Trophoblast cell (in vitro differentiated cells and primary cell): ENCODE measurements at regions not wholly inside any gene's neighbourhood (a gene's known extent, or its start where the extent isn't known, plus 50 kb on each side); places are given as distances from the start of the nearest gene placed in this dataset.

Experiments used
- DNase-seq, 2 donors: peaks; one replicate each; pipeline ENCODE4 v3.0.0-alpha.2; 2016
- H2AFZ ChIP-seq: 2 replicates; pipeline ENCODE4 v1.6.1; 2013; ENCODE audit warnings: low read length, moderate library complexity, mild to moderate bottlenecking; ENCODE audit not compliant: insufficient read depth, poor library complexity
- H2AK5ac ChIP-seq: 2 replicates; pipeline ENCODE4 v1.6.1; 2013; ENCODE audit warnings: mild to moderate bottlenecking, low read length
- H2BK120ac ChIP-seq: 2 replicates; pipeline ENCODE4 v1.6.1; 2013; ENCODE audit warnings: low read length, mild to moderate bottlenecking, moderate library complexity; ENCODE audit not compliant: insufficient read depth, poor library complexity
- H2BK12ac ChIP-seq: 2 replicates; pipeline ENCODE4 v1.6.1; 2013; ENCODE audit warnings: mild to moderate bottlenecking, low read length, moderate library complexity
- H2BK5ac ChIP-seq: 2 replicates; pipeline ENCODE4 v1.6.1; 2013; ENCODE audit warnings: low read length, low read depth, moderate library complexity, mild to moderate bottlenecking; ENCODE audit not compliant: poor library complexity
- H3K14ac ChIP-seq: 2 replicates; pipeline ENCODE4 v1.6.1; 2013; ENCODE audit warnings: mild to moderate bottlenecking, low read length
- H3K18ac ChIP-seq: 2 replicates; pipeline ENCODE4 v1.6.1; 2013; ENCODE audit warnings: mild to moderate bottlenecking, low read length
- H3K23ac ChIP-seq: 2 replicates; pipeline ENCODE4 v1.6.1; 2013; ENCODE audit warnings: low read length
- H3K27ac ChIP-seq: 2 replicates; pipeline ENCODE4 v1.5.1; 2013; ENCODE audit warnings: low read depth, mild to moderate bottlenecking, inconsistent platforms, low read length, moderate library complexity
- H3K27me3 ChIP-seq: 2 replicates; pipeline ENCODE4 v1.6.1; 2013; ENCODE audit warnings: inconsistent platforms, mild to moderate bottlenecking, low read length, moderate library complexity; ENCODE audit not compliant: insufficient read depth
- H3K36me3 ChIP-seq, 2 experiments: 1 replicate in 1 of 2; 2 replicates in 1 of 2; pipeline ENCODE4 v1.6.1; 2013; ENCODE audit warnings: low read length in 2 of 2, mild to moderate bottlenecking in 2 of 2, moderate library complexity in 1 of 2; ENCODE audit not compliant: insufficient read depth in 2 of 2, control insufficient read depth in 1 of 2
- H3K4ac ChIP-seq: 2 replicates; pipeline ENCODE4 v1.6.1; 2013; ENCODE audit warnings: low read depth, mild to moderate bottlenecking, low read length, moderate library complexity
- H3K4me1 ChIP-seq, 2 experiments: 1 replicate in 1 of 2; 2 replicates in 1 of 2; pipeline ENCODE4 v1.6.1; 2013; ENCODE audit warnings: low read length in 2 of 2, mild to moderate bottlenecking in 2 of 2, moderate library complexity in 1 of 2; ENCODE audit not compliant: insufficient read depth in 2 of 2, control insufficient read depth in 1 of 2
- H3K4me2 ChIP-seq: 2 replicates; pipeline ENCODE4 v1.6.1; 2013; ENCODE audit warnings: inconsistent platforms, mild to moderate bottlenecking, low read length, moderate library complexity
- H3K4me3 ChIP-seq: 2 replicates; pipeline ENCODE4 v1.5.1; 2013; ENCODE audit warnings: mild to moderate bottlenecking, low read depth, low read length, inconsistent platforms
- H3K79me1 ChIP-seq: one replicate; pipeline ENCODE4 v1.6.1; 2013; ENCODE audit warnings: low read length
- H3K79me2 ChIP-seq: 2 replicates; pipeline ENCODE4 v1.6.1; 2013; ENCODE audit warnings: low read length, mild to moderate bottlenecking; ENCODE audit not compliant: control insufficient read depth, insufficient read depth, poor library complexity
- H3K9ac ChIP-seq: 2 replicates; pipeline ENCODE4 v1.6.1; 2013; ENCODE audit warnings: mild to moderate bottlenecking, low read length
- H3K9me3 ChIP-seq: 2 replicates; pipeline ENCODE4 v1.6.1; 2013; ENCODE audit warnings: low read depth, mild to moderate bottlenecking, control low read depth, inconsistent platforms, low read length; ENCODE audit not compliant: insufficient read depth
- H4K12ac ChIP-seq: 2 replicates; pipeline ENCODE4 v1.6.1; 2013; ENCODE audit warnings: low read depth, mild to moderate bottlenecking, low read length, moderate library complexity
- H4K8ac ChIP-seq: 2 replicates; pipeline ENCODE4 v1.6.1; 2013; ENCODE audit warnings: low read depth, mild to moderate bottlenecking, low read length, moderate library complexity
- H4K91ac ChIP-seq: one replicate; pipeline ENCODE4 v1.6.1; 2013; ENCODE audit warnings: low read depth, mild to moderate bottlenecking, low read length, moderate library complexity
- WGBS: extraction: QIAGEN DNeasy Blood & Tissue Kit; methylation state at CpG from one replicate; pipeline ENCODE4 v1.1.7; 2013; ENCODE audit warnings: missing lambda C conversion rate; ENCODE audit not compliant: insufficient read length, insufficient coverage; ENCODE audit errors: extremely low coverage; 5-methylcytosine and 5-hydroxymethylcytosine counted together

DNA sequence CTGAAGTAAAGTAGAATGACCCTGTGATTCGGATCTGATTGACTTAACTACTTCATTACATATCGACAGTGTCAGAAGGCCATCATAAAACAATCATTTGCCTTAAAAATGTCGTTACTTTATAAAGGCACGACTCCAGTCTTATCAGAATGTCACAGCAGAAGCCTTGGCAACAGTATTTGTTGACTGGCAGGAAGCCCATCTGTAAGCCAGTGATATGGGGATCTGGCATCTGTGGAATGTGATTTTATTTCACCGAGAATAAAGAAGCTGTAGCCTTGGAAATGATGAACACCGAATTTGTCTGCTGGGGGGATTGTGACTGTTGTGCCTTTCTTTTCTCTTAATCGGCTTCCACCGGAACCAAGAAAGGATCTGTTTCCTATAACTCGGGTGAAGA is 362.5 kb downstream of the TDRD3 start:
- Histone ChIP-seq H4K8ac (no peak overlapping the region), H3K9me3 (no peaks in the 10 kb centered on the region), H3K4ac (no peak overlapping the region), H3K36me3 (no peaks in the 10 kb centered on the region), H2AK5ac (no peak overlapping the region), H3K18ac (no peak overlapping the region), H3K4me1 (peaks cover 3 to 6% of the 10 kb centered on the region in 2 experiments), H3K27me3 (no peaks in the 10 kb centered on the region), H2AFZ (no peak overlapping the region), H3K27ac (no peak overlapping the region), H3K9ac (no peak overlapping the region), H4K91ac (no peak overlapping the region), H3K4me3 (no peak overlapping the region), H3K79me1 (no peaks in the 10 kb centered on the region), H3K79me2 (no peaks in the 10 kb centered on the region), H3K14ac (no peak overlapping the region), H2BK120ac (no peak overlapping the region), H2BK5ac (no peak overlapping the region), H4K12ac (no peak overlapping the region), H3K23ac (no peak overlapping the region), H2BK12ac (no peak overlapping the region), H3K4me2 (no peak overlapping the region)
- no peak for DNase-seq
- no CpG with 5 or more reads among the region's 9 CpGs for WGBS

DNA sequence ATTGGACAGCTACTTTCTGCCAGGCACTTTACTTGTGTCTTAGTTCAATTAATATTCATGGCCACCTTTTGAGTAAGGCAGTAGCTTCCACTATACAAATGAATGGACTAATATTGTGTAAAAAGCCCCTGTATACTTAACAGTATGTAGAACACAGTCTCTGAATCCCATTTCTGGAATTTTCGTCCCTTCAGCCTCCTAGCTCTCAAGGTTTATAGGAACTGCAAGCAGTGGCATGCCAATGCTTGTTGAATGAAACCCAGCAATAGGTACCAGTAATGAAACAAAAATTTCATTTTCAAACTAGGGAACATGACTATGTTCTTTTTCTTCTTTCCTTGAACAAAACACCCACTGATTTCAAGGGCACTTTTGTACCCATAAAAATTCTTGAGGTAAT is 361.6 kb downstream of the TDRD3 start:
- Histone ChIP-seq H3K27ac (no peak overlapping the region), H3K23ac (no peak overlapping the region), H3K18ac (no peak overlapping the region), H2BK120ac (no peak overlapping the region), H2AK5ac (no peak overlapping the region), H3K4me1 (peaks cover 3 to 6% of the 10 kb centered on the region in 2 experiments), H3K79me1 (no peaks in the 10 kb centered on the region), H3K9me3 (no peaks in the 10 kb centered on the region), H3K4ac (no peak overlapping the region), H2AFZ (no peak overlapping the region), H4K12ac (no peak overlapping the region), H3K27me3 (no peaks in the 10 kb centered on the region), H3K4me3 (no peak overlapping the region), H3K14ac (no peak overlapping the region), H3K79me2 (no peaks in the 10 kb centered on the region), H3K4me2 (no peak overlapping the region), H2BK12ac (no peak overlapping the region), H2BK5ac (no peak overlapping the region), H3K36me3 (no peaks in the 10 kb centered on the region), H4K91ac (no peak overlapping the region), H4K8ac (no peak overlapping the region), H3K9ac (no peak overlapping the region)
- no CpG with 5 or more reads among the region's 1 CpG for WGBS
- no peak for DNase-seq

DNA sequence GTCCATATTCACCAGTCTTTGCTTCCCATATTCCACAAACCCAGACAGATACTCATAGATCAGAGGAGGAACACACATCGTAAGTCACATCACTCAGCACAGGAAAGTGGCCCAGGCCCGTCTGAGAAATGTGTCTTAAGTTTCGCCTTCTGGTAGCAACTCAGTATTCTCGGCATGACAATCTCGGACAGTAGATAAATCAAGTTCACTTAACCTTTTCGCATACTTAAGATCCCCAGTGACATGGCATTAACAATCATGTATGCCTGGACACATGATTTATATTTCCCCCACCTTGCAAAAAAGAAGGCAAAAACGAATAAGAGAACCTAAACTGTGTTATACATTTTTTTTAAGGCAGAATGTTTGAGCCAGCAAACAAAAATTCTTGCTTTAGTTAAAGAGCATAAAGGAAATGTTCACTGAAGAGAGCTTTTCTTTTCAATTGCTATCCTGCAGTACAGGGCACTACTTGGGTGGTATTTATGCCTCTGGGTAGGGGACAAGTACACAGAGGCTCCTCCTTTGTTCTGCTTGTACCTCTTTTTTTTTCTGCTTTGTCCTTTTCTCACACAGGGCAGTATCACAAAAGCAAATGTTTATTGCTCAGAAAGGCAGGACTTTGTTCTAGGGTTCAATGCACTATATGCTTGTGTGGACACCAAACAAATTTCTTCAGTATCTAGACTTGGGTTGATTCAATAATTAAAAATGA is 360.6 kb downstream of the TDRD3 start:
- H2AK5ac ChIP-seq: no peak overlapping the region
- no peak for DNase-seq

DNA sequence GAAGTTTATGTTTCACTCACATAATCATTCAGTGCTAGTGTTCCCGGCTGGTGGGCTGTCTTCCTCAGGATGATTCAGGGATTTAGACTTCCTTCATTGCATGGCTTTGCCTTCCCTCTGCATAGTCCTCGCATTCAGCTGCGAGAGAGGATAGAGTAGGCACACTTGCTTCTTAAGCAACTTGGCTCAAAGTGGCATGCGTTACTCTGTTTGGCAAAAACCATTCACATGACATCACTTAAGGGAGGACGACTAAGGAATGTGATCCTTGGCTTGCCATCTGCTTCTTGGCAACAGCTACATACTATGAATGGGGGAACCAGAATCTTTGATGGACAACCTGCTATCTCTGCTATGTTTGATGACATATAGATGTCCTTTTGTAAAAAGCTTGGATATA is 359.3 kb downstream of the TDRD3 start:
- Histone ChIP-seq H3K4me3 (no peak overlapping the region), H3K36me3 (no peaks in the 10 kb centered on the region), H3K18ac (no peak overlapping the region), H4K12ac (no peak overlapping the region), H2BK12ac (no peak overlapping the region), H3K27me3 (no peaks in the 10 kb centered on the region), H3K4me1 (peaks cover 3 to 6% of the 10 kb centered on the region in 2 experiments), H4K8ac (no peak overlapping the region), H2AFZ (no peak overlapping the region), H4K91ac (no peak overlapping the region), H3K79me2 (no peaks in the 10 kb centered on the region), H3K27ac (no peak overlapping the region), H2BK120ac (no peak overlapping the region), H2BK5ac (no peak overlapping the region), H3K4ac (no peak overlapping the region), H3K9me3 (no peaks in the 10 kb centered on the region), H3K4me2 (no peak overlapping the region), H3K79me1 (no peaks in the 10 kb centered on the region), H3K23ac (no peak overlapping the region), H3K9ac (no peak overlapping the region), H2AK5ac (no peak overlapping the region), H3K14ac (no peak overlapping the region)
- no peak for DNase-seq
- no CpG with 5 or more reads among the region's 5 CpGs for WGBS

More for the DNA sequence above, 360.6 kb downstream of the TDRD3 start:
- no peak overlapping the region for H4K91ac ChIP-seq
- H3K27ac ChIP-seq: no peak overlapping the region
- H3K4me1 ChIP-seq: peaks cover 3 to 6% of the 10 kb centered on the region in 2 experiments
- WGBS: no CpG with 5 or more reads among the region's 7 CpGs
- no peak overlapping the region for H2BK12ac ChIP-seq
- H4K8ac ChIP-seq: no peak overlapping the region
- H3K4me2 ChIP-seq: no peak overlapping the region
- no peak overlapping the region for H3K9ac ChIP-seq
- no peak overlapping the region for H3K4ac ChIP-seq
- no peaks in the 10 kb centered on the region for H3K9me3 ChIP-seq
- no peak overlapping the region for H3K14ac ChIP-seq
- no peaks in the 10 kb centered on the region for H3K79me2 ChIP-seq
- H2AFZ ChIP-seq: no peak overlapping the region
- H3K23ac ChIP-seq: no peak overlapping the region
- H2BK5ac ChIP-seq: no peak overlapping the region
- no peak overlapping the region for H4K12ac ChIP-seq
- no peaks in the 10 kb centered on the region for H3K36me3 ChIP-seq
- no peak overlapping the region for H2BK120ac ChIP-seq
- H3K79me1 ChIP-seq: no peaks in the 10 kb centered on the region
- H3K27me3 ChIP-seq: no peaks in the 10 kb centered on the region
- H3K18ac ChIP-seq: no peak overlapping the region
- no peak overlapping the region for H3K4me3 ChIP-seq
